CD4-positive, alpha-beta T cell treated with Interleukin-4 for 1 hour (primary cell): ENCODE measurements at regions not wholly inside any gene's neighbourhood (a gene's known extent, or its start where the extent isn't known, plus 50 kb on each side); places are given as distances from the start of the nearest gene placed in this dataset.
"Not testable (repeated sequence)": the region's sequence is repeated elsewhere in the genome, so short reads cannot be mapped to it uniquely, and the experiment has no call there.

Experiments used
- DNase-seq, 2 donors: peaks; one replicate each; pipeline ENCODE4 v3.0.0-alpha.2; 2020 to 2022

DNA sequence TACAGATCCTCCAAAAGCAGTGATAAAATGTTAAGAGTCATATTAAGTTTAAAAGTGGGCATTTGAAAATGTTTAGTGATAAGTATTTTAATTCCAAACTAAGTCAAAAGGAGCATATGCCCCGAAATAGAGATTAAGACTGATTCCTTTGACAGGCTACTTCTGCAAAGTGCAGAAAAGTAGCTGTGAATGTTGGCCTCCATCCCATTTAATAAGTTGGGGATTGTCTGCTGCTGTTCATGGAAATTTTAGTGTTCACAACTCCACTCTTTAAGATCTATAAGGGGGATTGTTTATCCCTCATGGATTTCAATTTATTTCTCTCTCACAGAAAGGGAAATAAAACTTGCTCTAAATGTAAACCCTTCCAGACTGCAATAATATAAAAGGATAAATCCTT is 278.3 kb downstream of the KCTD12 start:
- DNase-seq: no peak

DNA sequence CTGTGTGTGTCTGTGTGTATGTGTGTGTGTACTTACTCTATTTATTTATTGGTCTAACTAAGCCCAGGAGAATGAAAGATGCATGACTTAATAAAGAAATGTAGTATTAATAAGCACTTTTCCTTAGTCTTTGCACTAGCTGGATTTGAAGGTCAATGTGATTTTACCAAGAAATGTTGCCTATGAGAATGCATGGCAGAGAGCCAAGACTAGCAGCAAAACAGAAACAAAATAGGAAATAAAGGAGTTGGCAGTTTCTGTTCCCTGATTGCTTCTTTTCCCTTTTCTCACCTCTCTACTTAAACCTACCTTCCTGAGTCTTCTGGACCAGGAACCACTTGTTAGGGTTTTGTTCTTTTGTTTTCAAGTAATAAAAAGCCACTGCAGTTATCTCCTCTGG is 286.1 kb downstream of the KCTD12 start:
- DNase-seq: no peak

DNA sequence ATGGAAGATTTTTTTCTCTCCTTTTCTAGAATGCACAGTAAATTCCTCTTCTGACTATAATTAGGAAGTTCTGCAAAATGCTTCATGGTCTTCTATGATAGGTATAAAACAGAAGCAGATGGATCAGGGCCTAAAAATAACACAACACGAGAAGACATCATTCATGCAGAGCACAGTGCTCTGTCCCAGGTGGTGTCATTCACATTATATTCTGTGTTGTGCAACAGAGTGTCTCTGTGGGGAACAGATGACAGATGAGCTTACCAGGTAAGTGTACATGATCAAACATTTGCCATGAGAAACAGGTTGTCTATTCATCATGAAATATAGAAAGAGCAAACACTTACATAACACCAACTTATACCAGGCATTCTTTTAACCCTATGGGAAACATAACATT is 288.3 kb downstream of the KCTD12 start:
- DNase-seq: no peak

DNA sequence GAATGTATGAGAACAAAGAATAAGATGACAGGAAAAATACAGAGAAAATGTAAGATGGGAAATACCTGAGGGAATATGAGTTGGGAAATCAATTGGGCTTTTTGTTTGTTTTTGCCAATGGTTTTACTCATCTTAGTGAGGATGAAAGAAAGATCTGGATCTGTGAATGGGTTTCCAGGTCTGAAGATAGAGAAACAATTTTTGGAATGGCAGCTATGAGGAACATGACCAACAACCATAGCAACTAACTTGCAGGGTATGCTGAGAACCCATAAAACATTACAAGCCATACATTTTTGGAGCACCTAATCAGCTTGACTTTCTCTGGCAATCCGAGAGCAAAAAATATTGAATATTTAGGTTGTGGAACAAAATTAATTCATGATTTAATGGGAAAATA is 290.0 kb downstream of the KCTD12 start:
- no peak for DNase-seq

DNA sequence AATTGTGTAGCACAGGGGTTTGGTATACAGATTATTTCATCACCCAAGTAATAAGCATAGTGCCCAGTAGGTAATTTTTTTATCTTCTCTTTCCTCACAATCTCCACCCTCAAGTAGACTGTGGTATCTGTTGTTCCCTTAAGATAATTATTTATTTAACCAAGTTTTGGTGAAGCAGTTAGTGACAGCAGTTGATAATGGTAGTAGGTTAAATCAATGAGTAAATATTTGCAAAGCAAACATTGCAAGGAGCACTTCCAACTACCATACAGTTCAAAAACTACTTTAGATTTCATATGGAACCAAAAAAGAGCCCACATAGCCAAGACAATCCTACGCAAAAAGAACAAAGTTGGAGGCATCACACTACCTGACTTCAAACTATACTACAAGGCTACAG is 291.8 kb downstream of the KCTD12 start:
- no peak for DNase-seq

GRCh38 chr13:76586842-76587241 is 299.4 kb downstream of the KCTD12 start:
- no peak for DNase-seq

GRCh38 chr13:76579701-76580100 is 306.5 kb downstream of the KCTD12 start:
- DNase-seq: no peak

GRCh38 chr13:76575634-76576033 is 310.6 kb downstream of the KCTD12 start:
- not testable (repeated sequence) for DNase-seq

GRCh38 chr13:76570510-76570971 is 315.7 kb downstream of the KCTD12 start:
- no peak for DNase-seq

GRCh38 chr13:76556627-76557026 is 329.6 kb downstream of the KCTD12 start:
- DNase-seq: no peak

DNA sequence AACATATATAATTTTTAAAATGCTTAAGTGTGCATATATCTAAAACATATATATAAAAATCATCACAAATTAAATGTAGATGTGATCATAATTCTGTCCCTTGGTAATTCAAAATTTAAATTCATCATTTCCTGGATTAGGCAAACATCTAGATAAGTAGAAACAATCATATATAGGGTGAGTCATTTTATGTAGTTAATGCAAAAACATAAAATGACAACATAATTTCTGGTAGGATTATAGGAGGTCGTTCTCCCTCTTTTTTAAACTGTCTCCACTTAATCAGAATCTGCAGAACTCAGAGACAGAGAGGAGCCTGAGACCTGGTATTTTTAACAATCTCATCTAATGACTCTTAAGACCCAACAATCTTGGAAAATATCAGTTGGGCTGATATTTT is 333.4 kb downstream of the KCTD12 start:
- no peak for DNase-seq

- no peak for DNase-seq
Measured at GRCh38 chr13:76552041-76552772, 334.0 kb downstream of the KCTD12 start.

GRCh38 chr13:76542176-76542575 is 344.0 kb downstream of the KCTD12 start:
- DNase-seq: no peak

DNA sequence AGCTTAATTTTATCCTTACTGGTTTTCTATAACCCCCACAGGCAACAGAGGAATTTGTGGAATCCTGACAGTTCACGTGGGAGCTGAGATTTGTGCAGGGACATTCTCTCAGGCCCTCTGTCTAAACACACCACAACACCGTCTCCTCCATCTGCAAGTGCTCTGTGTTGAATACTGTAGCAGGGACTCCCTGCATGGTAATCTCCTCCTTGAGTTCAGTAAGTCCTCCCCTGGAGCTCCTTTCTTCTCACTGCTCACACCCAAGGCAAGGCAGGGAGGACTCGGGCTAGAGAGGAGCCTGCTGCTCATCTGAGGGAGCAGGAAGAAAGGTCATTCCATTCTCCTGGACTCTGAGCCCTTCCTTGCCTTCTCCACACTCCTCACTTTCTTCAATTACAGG is 348.2 kb downstream of the KCTD12 start:
- no peak for DNase-seq

DNA sequence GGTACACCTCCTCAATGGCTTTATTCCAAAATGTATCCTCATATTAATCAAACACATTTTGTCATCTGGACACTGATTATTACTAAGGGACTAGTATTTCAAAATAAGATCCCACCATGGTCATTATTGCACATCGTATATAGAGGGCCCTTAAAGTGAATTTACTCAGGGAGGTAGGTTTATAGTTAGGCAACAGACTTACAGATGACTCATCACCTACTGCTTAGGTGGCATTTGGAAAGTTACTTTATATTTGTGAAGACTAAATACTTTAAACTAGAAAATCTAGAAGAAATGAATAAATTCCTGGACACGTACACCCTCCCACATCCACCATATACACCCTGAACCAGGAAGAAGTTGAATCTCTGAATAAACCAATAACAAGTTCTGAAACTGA is 353.0 kb downstream of the KCTD12 start:
- no peak for DNase-seq

DNA sequence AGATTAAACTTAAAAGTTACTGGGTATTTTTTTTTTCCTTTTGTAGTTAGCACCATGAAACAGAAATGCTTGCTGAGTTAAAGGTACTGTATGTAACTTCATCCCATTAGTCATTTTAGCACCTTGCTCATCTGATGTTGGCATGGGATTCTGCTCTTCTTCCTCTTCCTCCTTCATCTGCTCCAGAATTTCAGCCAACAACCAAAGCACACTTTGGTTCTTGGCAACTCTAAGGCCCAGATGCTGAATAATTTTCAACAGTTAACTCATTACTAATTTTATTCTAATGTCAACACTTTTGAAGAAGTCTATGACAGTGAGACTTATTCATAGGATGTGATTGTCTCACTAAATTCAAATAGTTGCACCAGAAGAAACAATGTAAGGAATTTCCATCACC is 359.2 kb downstream of the KCTD12 start:
- DNase-seq: no peak

- no peak for DNase-seq
Measured at GRCh38 chr13:76523740-76524340, 362.4 kb downstream of the KCTD12 start.

DNA sequence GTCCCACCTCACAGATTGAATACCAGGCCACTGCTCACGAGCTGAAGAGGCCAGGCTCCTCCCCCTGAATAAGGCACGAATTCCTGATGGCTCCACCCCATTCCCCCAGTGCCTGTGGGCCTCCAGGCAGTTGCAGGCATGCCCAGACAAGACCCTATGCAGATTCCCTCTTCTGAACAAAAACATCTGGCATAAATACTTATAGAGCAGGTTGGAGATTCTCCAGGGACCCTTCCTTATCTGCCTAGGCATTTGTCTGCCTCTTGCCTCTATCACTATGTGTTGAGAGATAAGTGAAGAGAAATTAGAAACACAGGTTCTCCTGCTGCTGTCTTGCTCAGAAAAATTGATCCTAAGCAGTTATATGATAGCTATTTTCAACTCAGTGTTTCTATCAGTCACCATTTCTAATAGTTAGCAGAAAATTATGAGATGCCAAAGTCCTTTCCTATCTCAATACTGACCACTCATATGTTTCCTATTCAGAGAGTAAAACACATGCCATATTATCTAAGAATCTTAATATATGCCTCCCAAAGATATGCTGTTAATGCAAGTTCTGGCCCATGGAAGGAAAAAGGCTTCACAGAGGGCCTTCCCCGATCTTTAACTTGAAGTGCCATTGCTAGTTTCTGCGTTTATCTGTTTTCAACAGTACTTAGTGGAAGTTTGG is 364.0 kb downstream of the KCTD12 start:
- DNase-seq: no peak

GRCh38 chr13:76519685-76520084 is 366.5 kb downstream of the KCTD12 start:
- DNase-seq: no peak

DNA sequence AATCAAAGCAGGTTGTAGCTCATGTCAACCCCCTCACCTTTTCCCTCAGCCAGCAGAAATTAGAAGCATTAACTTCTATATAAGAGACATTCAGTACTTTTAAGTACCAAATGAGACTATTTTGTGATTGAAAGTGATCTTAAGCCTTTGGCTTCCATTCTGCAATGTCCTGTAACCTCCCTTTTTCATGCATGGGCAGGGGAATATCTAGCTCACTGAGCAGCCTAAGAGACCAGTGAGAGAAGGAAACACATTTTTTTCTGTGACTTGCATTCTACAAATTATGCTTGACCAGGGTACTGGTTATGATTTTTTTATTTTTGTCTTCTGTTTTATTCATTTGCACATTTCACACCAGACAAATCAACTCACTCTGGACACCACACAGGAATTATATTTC is 369.6 kb downstream of the KCTD12 start:
- DNase-seq: no peak

DNA sequence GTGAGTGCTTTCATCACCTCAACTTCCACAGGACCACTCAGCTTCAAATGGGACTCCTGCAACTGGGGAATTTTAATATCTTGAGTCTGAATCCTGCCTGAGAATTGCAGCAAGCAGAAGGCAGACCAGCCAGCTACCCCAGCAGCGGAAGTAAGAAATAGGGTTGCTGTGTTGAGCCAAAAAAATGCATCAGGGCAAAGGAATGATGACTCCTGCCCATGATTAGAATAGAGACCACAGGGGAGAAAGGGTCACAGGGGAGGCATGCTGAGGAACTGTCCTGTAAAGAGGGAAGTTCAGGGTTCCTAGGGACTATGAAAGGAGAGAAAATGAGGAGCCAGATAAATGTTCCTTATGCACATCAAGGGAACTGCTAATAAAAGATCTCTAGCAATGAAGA is 370.2 kb downstream of the KCTD12 start:
- DNase-seq: no peak

GRCh38 chr13:76512721-76513145 is 373.5 kb downstream of the KCTD12 start:
- no peak for DNase-seq

GRCh38 chr13:76505437-76505836 is 380.8 kb downstream of the KCTD12 start:
- no peak for DNase-seq

- DNase-seq: no peak
Measured at GRCh38 chr13:76503766-76504165, 382.4 kb downstream of the KCTD12 start.
